Raji (cell line): ENCODE measurements at regions not wholly inside any gene's neighbourhood (a gene's known extent, or its start where the extent isn't known, plus 50 kb on each side); places are given as distances from the start of the nearest gene placed in this dataset.

Experiments used
- POLR2A ChIP-seq: IDR thresholded peaks from 2 replicates; pipeline ENCODE4 v1.6.1; 2011; ENCODE audit warnings: low read depth, low read length, control low read depth; ENCODE audit not compliant: insufficient read depth

GRCh38 chrX:39985551-39985950 is 112.2 kb downstream of the BCOR start:
- TF ChIP-seq POLR2A: no peak

GRCh38 chrX:39988496-39988895 is 109.3 kb downstream of the BCOR start:
- no peak for TF ChIP-seq POLR2A

GRCh38 chrX:39990388-39990787 is 107.4 kb downstream of the BCOR start:
- no peak for TF ChIP-seq POLR2A

GRCh38 chrX:39992300-39992699 is 105.5 kb downstream of the BCOR start:
- TF ChIP-seq POLR2A: no peak

GRCh38 chrX:39995457-39995856 is 102.3 kb downstream of the BCOR start:
- no peak for TF ChIP-seq POLR2A

- TF ChIP-seq POLR2A: no peak
These were observed 101.2 kb downstream of the BCOR start for GRCh38 chrX:39996536-39996935.

GRCh38 chrX:39998636-39999406 is 98.9 kb downstream of the BCOR start:
- no peak for TF ChIP-seq POLR2A
